ENCODE measurements at regions not wholly inside any gene's neighbourhood (a gene's known extent, or its start where the extent isn't known, plus 50 kb on each side); places are given as distances from the start of the nearest gene placed in this dataset.

DNA sequence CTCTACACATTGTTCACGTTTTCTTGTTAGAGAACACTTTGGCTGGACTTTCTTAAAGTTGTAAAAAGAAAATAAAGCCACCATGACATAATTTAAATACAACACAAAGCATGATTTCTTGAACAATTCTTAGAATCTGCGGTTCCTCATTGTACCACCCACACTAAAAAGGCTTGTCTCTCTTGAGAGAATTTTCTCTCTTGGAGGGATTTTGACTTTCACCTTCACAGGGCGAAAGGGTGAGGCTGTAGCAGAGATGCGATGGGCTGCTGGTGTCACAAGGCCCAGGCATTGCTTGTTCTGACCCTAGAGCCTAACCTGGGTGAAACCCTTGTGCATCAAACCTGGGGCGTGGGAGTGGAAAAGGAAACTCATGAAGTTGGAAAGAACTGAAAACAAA is 122.7 kb upstream of the RIPOR2 start:
- Histone ChIP-seq H3K36me3 (replicated peaks in 1 of 2; ENCODE audit: control insufficient read depth in 2 of 2, insufficient read depth in 2 of 2, low read length in 2 of 2) (no peaks in the 10 kb centered on the region), H2AFZ (ENCODE audit: low read length) (no peak overlapping the region), H3K9ac (ENCODE audit: low read depth, low read length, poor library complexity) (no peak overlapping the region), H3K4me1 (ENCODE audit: control insufficient read depth in 2 of 2, insufficient read depth in 1 of 2, low read depth in 1 of 2, low read length in 2 of 2) (peaks cover 5 to 17% of the 10 kb centered on the region in 2 donors), H4K91ac (ENCODE audit: low read depth, low read length, poor library complexity) (no peak overlapping the region), H3K4me2 (ENCODE audit: insufficient read depth, low read length, poor library complexity, severe bottlenecking) (no peak overlapping the region), H3K4me3 (ENCODE audit: low read length in 2 of 2) (no peak overlapping the region), H3K27ac (replicated peaks; ENCODE audit: low read length) (no peak overlapping the region), H2AK5ac (ENCODE audit: low read depth, low read length) (no peak overlapping the region), H2BK12ac (ENCODE audit: low read length) (no peak overlapping the region), H3K18ac (ENCODE audit: low read length) (peak overlapping the region; percentile 5), H4K8ac (ENCODE audit: low read depth, low read length) (no peak overlapping the region), H3K27me3 (ENCODE audit: control insufficient read depth in 3 of 3, insufficient read depth in 3 of 3, low read depth in 1 of 3, low read length in 3 of 3) (no peaks in the 10 kb centered on the region), H2BK5ac (ENCODE audit: low read length) (no peak overlapping the region), H2BK120ac (ENCODE audit: low read depth, low read length) (no peak overlapping the region), H3K14ac (ENCODE audit: low read length) (no peak overlapping the region), H2BK15ac (ENCODE audit: low read length) (no peak overlapping the region), H3K4ac (ENCODE audit: low read length) (no peak overlapping the region), H3K23ac (ENCODE audit: low read depth, low read length, poor library complexity) (no peak overlapping the region), H3K9me3 (replicated peaks in 1 of 2; ENCODE audit: control insufficient read depth in 2 of 2, insufficient read depth in 1 of 2, low read depth in 1 of 2, low read length in 2 of 2) (peaks cover 3 to 4% of the 10 kb centered on the region in 2 donors), H3K79me1 (ENCODE audit: low read depth, low read length) (no peaks in the 10 kb centered on the region)
- WGBS, 2 donors (ENCODE audit: extremely low coverage in 2 of 2, insufficient read length in 2 of 2, insufficient replicate concordance in 1 of 2) = no CpG with 5 or more reads among the region's 5 CpGs
- no peak for DNase-seq (ENCODE audit: low spot score)

DNA sequence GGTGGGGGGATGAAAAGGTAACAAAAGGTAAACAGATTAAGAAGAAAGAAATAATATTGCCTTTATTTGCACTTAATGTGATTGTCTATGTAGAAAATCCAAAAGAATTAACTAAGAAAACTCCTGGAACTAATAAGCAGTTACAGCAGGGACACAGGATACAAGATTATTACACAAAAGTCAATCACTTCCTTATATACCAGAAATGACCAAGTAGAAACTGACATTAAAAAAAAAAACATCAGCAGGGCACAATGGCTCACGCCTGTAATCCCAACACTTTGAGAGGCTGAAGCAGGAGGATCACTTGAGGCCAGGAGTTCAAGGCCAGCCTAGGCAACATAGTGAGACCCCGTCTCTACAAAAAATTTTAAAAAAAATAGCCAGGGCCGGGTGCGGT is 123.2 kb upstream of the RIPOR2 start:
- DNase-seq (ENCODE audit: low spot score) = no peak
- Histone ChIP-seq H3K36me3 (replicated peaks in 1 of 2; ENCODE audit: control insufficient read depth in 2 of 2, insufficient read depth in 2 of 2, low read length in 2 of 2) (no peaks in the 10 kb centered on the region), H3K27ac (replicated peaks; ENCODE audit: low read length) (no peak overlapping the region), H4K8ac (ENCODE audit: low read depth, low read length) (no peak overlapping the region), H3K23ac (ENCODE audit: low read depth, low read length, poor library complexity) (no peak overlapping the region), H3K27me3 (ENCODE audit: control insufficient read depth in 3 of 3, insufficient read depth in 3 of 3, low read depth in 1 of 3, low read length in 3 of 3) (no peaks in the 10 kb centered on the region), H2AFZ (ENCODE audit: low read length) (no peak overlapping the region), H3K9ac (ENCODE audit: low read depth, low read length, poor library complexity) (no peak overlapping the region), H2BK120ac (ENCODE audit: low read depth, low read length) (no peak overlapping the region), H2BK15ac (ENCODE audit: low read length) (no peak overlapping the region), H3K4me1 (ENCODE audit: control insufficient read depth in 2 of 2, insufficient read depth in 1 of 2, low read depth in 1 of 2, low read length in 2 of 2) (peaks cover 5 to 17% of the 10 kb centered on the region in 2 donors), H2AK5ac (ENCODE audit: low read depth, low read length) (no peak overlapping the region), H3K4ac (ENCODE audit: low read length) (no peak overlapping the region), H3K4me3 (ENCODE audit: low read length in 2 of 2) (no peak overlapping the region), H4K91ac (ENCODE audit: low read depth, low read length, poor library complexity) (no peak overlapping the region), H3K4me2 (ENCODE audit: insufficient read depth, low read length, poor library complexity, severe bottlenecking) (no peak overlapping the region), H3K18ac (ENCODE audit: low read length) (no peak overlapping the region), H3K79me1 (ENCODE audit: low read depth, low read length) (no peaks in the 10 kb centered on the region), H2BK12ac (ENCODE audit: low read length) (no peak overlapping the region), H2BK5ac (ENCODE audit: low read length) (no peak overlapping the region), H3K9me3 (replicated peaks in 1 of 2; ENCODE audit: control insufficient read depth in 2 of 2, insufficient read depth in 1 of 2, low read depth in 1 of 2, low read length in 2 of 2) (peaks cover 3 to 4% of the 10 kb centered on the region in 2 donors), H3K14ac (ENCODE audit: low read length) (no peak overlapping the region)
- WGBS, 2 donors (ENCODE audit: extremely low coverage in 2 of 2, insufficient read length in 2 of 2, insufficient replicate concordance in 1 of 2) = no CpG with 5 or more reads among the region's 4 CpGs

DNA sequence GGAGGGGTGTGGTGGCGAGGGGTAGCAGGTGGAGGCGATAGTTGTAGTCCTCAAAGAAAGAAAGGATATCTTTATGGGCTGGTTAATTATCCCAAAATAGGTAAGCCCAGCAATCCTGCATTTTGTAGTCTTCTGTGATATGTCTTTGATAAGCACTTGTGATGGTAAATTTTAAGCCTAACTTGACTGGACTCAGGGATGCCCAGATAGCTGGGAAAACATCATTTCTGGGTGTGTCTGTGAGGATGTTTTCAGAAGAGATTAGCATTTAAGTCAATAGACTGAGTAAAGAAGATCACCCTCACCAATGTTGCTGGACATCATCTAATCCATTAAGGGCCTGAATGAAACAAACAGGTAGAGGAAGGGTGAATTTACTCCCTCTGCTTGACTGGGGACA is 124.8 kb upstream of the RIPOR2 start:
- Histone ChIP-seq H2AFZ (ENCODE audit: low read length) (peak overlapping the region; percentile 24), H3K23ac (ENCODE audit: low read depth, low read length, poor library complexity) (no peak overlapping the region), H3K9me3 (replicated peaks in 1 of 2; ENCODE audit: control insufficient read depth in 2 of 2, insufficient read depth in 1 of 2, low read depth in 1 of 2, low read length in 2 of 2) (peaks cover 3 to 4% of the 10 kb centered on the region in 2 donors), H4K8ac (ENCODE audit: low read depth, low read length) (no peak overlapping the region), H3K9ac (ENCODE audit: low read depth, low read length, poor library complexity) (no peak overlapping the region), H3K79me1 (ENCODE audit: low read depth, low read length) (no peaks in the 10 kb centered on the region), H3K27me3 (ENCODE audit: control insufficient read depth in 3 of 3, insufficient read depth in 3 of 3, low read depth in 1 of 3, low read length in 3 of 3) (no peaks in the 10 kb centered on the region), H3K14ac (ENCODE audit: low read length) (no peak overlapping the region), H3K4me2 (ENCODE audit: insufficient read depth, low read length, poor library complexity, severe bottlenecking) (no peak overlapping the region), H3K4me1 (ENCODE audit: control insufficient read depth in 2 of 2, insufficient read depth in 1 of 2, low read depth in 1 of 2, low read length in 2 of 2) (peaks cover 5 to 17% of the 10 kb centered on the region in 2 donors), H3K18ac (ENCODE audit: low read length) (no peak overlapping the region), H2BK5ac (ENCODE audit: low read length) (no peak overlapping the region), H3K36me3 (replicated peaks in 1 of 2; ENCODE audit: control insufficient read depth in 2 of 2, insufficient read depth in 2 of 2, low read length in 2 of 2) (no peaks in the 10 kb centered on the region), H4K91ac (ENCODE audit: low read depth, low read length, poor library complexity) (no peak overlapping the region), H3K4me3 (ENCODE audit: low read length in 2 of 2) (no peak overlapping the region), H3K27ac (replicated peaks; ENCODE audit: low read length) (no peak overlapping the region), H2BK120ac (ENCODE audit: low read depth, low read length) (no peak overlapping the region), H2BK15ac (ENCODE audit: low read length) (no peak overlapping the region), H3K4ac (ENCODE audit: low read length) (no peak overlapping the region), H2BK12ac (ENCODE audit: low read length) (no peak overlapping the region), H2AK5ac (ENCODE audit: low read depth, low read length) (no peak overlapping the region)
- 100% methylated on average over 1 of the region's 2 CpGs; no CpG with 5 or more reads in 1 of the 2 donors for WGBS, 2 donors (ENCODE audit: extremely low coverage in 2 of 2, insufficient read length in 2 of 2, insufficient replicate concordance in 1 of 2)
- no peak for DNase-seq (ENCODE audit: low spot score)

GRCh38 chr6:25061289-25061936 is 125.7 kb upstream of the RIPOR2 start:
- Histone ChIP-seq H3K27me3 (ENCODE audit: control insufficient read depth in 3 of 3, insufficient read depth in 3 of 3, low read depth in 1 of 3, low read length in 3 of 3) (no peaks in the 10 kb centered on the region), H4K8ac (ENCODE audit: low read depth, low read length) (no peak overlapping the region), H2BK5ac (ENCODE audit: low read length) (no peak overlapping the region), H3K4me3 (ENCODE audit: low read length in 2 of 2) (no peak overlapping the region), H3K4me2 (ENCODE audit: insufficient read depth, low read length, poor library complexity, severe bottlenecking) (no peak overlapping the region), H2AFZ (ENCODE audit: low read length) (peak overlapping the region; percentile 93), H3K23ac (ENCODE audit: low read depth, low read length, poor library complexity) (no peak overlapping the region), H3K4me1 (ENCODE audit: control insufficient read depth in 2 of 2, insufficient read depth in 1 of 2, low read depth in 1 of 2, low read length in 2 of 2) (peaks cover 5 to 11% of the 10 kb centered on the region in 2 donors), H3K79me1 (ENCODE audit: low read depth, low read length) (no peaks in the 10 kb centered on the region), H3K36me3 (replicated peaks in 1 of 2; ENCODE audit: control insufficient read depth in 2 of 2, insufficient read depth in 2 of 2, low read length in 2 of 2) (no peaks in the 10 kb centered on the region), H4K91ac (ENCODE audit: low read depth, low read length, poor library complexity) (no peak overlapping the region), H2BK12ac (ENCODE audit: low read length) (no peak overlapping the region), H2BK120ac (ENCODE audit: low read depth, low read length) (no peak overlapping the region), H3K9ac (ENCODE audit: low read depth, low read length, poor library complexity) (no peak overlapping the region), H2BK15ac (ENCODE audit: low read length) (peak overlapping the region; percentile 24), H3K14ac (ENCODE audit: low read length) (no peak overlapping the region), H3K27ac (replicated peaks; ENCODE audit: low read length) (peak overlapping the region; percentile 20), H2AK5ac (ENCODE audit: low read depth, low read length) (peak overlapping the region; percentile 27), H3K18ac (ENCODE audit: low read length) (peak overlapping the region; percentile 31), H3K4ac (ENCODE audit: low read length) (no peak overlapping the region), H3K9me3 (replicated peaks in 1 of 2; ENCODE audit: control insufficient read depth in 2 of 2, insufficient read depth in 1 of 2, low read depth in 1 of 2, low read length in 2 of 2) (peaks cover 0 to 3% of the 10 kb centered on the region in 2 donors)
- DNase-seq (ENCODE audit: low spot score) = peak; percentile 6
- no CpG with 5 or more reads among the region's 6 CpGs for WGBS, 2 donors (ENCODE audit: extremely low coverage in 2 of 2, insufficient read length in 2 of 2, insufficient replicate concordance in 1 of 2)
